GM23338 (cell line): ENCODE measurements at regions not wholly inside any gene's neighbourhood (a gene's known extent, or its start where the extent isn't known, plus 50 kb on each side); places are given as distances from the start of the nearest gene placed in this dataset.

Experiments
- CREB1 ChIP-seq: fragments of 250-450 bp; sonication (Bioruptor Pico); IDR thresholded peaks from 2 replicates; pipeline ENCODE4 v1.5.0; 2020; ENCODE audit warnings: low read depth, mild to moderate bottlenecking, moderate library complexity
- EZH2 ChIP-seq: fragments of 200-600 bp; sonication (generic); IDR thresholded peaks from one replicate; pipeline ENCODE4 v1.8.0; 2017; ENCODE audit warnings: antibody characterized with exemption, mild to moderate bottlenecking, low read depth; ENCODE audit not compliant: unreplicated experiment
- EZH2phosphoT487 ChIP-seq: fragments of 200-600 bp; sonication (generic); IDR thresholded peaks from one replicate; pipeline ENCODE4 v1.8.1; 2018; ENCODE audit warnings: antibody characterized with exemption; ENCODE audit not compliant: unreplicated experiment
- JUNB ChIP-seq: IDR thresholded peaks from one replicate; pipeline ENCODE4 v1.6.1; 2016; ENCODE audit warnings: antibody characterized with exemption; ENCODE audit not compliant: unreplicated experiment
- NANOG ChIP-seq: IDR thresholded peaks from 2 replicates; pipeline ENCODE4 v1.6.1; 2016; ENCODE audit warnings: antibody characterized with exemption, borderline replicate concordance
- POLR2AphosphoS5 ChIP-seq: IDR thresholded peaks from 2 replicates; pipeline ENCODE4 v1.6.1; 2016; ENCODE audit warnings: antibody characterized with exemption, low read depth
- STAT1 ChIP-seq: IDR thresholded peaks from one replicate; pipeline ENCODE4 v1.6.1; 2016; ENCODE audit warnings: antibody characterized with exemption; ENCODE audit not compliant: unreplicated experiment
- ZNF114 ChIP-seq: fragments of 250-450 bp; sonication (Bioruptor Pico); IDR thresholded peaks from 2 replicates; pipeline ENCODE4 v1.5.0; 2020; ENCODE audit warnings: mild to moderate bottlenecking, moderate library complexity
- ZNF331 ChIP-seq: fragments of 250-450 bp; sonication (Bioruptor Pico); IDR thresholded peaks from 2 replicates; pipeline ENCODE4 v1.5.0; 2020; ENCODE audit warnings: low read depth, mild to moderate bottlenecking, moderate library complexity
- TF ChIP-seq, protein P1 (sequence below), 2 experiments: fragments of 200-600 bp in 1 of 2; sonication (generic) in 1 of 2; conservative IDR thresholded peaks; 2 replicates each; pipeline versions ENCODE4 v1.5.1 to v1.6.1; 2016 to 2017; ENCODE audit warnings: antibody characterized with exemption in 2 of 2, low read depth in 2 of 2, mild to moderate bottlenecking in 2 of 2, moderate library complexity in 1 of 2
- TF ChIP-seq, protein P2 (sequence below): IDR thresholded peaks from one replicate; pipeline ENCODE4 v1.6.1; 2018; ENCODE audit warnings: antibody characterized with exemption; ENCODE audit not compliant: unreplicated experiment
- TF ChIP-seq, protein P3 (sequence below): IDR thresholded peaks from 2 replicates; pipeline ENCODE4 v1.6.1; 2016; ENCODE audit warnings: antibody characterized with exemption
- TF ChIP-seq, protein P4 (sequence below): fragments of 250-450 bp; sonication (Bioruptor Pico); IDR thresholded peaks from 2 replicates; pipeline ENCODE4 v1.5.0; 2020; ENCODE audit warnings: mild to moderate bottlenecking, moderate library complexity

DNA sequence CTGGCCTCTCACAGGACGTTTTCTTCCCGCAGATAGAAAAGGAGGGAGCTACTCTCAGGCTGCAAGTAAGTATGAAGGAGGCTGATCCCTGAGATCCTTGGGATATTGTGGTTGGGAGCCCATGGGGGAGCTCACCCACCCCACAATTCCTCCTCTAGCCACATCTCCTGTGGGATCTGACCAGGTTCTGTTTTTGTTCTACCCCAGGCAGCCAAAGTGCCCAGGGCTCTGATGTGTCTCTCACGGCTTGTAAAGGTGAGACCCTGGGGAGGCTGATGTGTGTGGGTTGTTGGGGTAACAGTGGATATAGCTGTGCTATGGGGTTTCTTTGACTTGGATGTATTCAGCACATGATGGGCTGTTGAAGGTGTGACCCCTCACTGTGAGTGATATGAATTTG, 52.0 kb upstream of the POLR1H start:
- TF ChIP-seq, protein P1, sequence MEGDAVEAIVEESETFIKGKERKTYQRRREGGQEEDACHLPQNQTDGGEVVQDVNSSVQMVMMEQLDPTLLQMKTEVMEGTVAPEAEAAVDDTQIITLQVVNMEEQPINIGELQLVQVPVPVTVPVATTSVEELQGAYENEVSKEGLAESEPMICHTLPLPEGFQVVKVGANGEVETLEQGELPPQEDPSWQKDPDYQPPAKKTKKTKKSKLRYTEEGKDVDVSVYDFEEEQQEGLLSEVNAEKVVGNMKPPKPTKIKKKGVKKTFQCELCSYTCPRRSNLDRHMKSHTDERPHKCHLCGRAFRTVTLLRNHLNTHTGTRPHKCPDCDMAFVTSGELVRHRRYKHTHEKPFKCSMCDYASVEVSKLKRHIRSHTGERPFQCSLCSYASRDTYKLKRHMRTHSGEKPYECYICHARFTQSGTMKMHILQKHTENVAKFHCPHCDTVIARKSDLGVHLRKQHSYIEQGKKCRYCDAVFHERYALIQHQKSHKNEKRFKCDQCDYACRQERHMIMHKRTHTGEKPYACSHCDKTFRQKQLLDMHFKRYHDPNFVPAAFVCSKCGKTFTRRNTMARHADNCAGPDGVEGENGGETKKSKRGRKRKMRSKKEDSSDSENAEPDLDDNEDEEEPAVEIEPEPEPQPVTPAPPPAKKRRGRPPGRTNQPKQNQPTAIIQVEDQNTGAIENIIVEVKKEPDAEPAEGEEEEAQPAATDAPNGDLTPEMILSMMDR (conservative IDR thresholded peaks at IDR 0.05; ENCODE audit: low read depth in 2 of 2), result no peak
- TF ChIP-seq JUNB (no peak), EZH2phosphoT487 (no peak), POLR2AphosphoS5 (no peak), EZH2 (no peak), CREB1 (CRISPR knock-in tag) (no peak), NANOG (no peak), ZNF331 (CRISPR knock-in tag) (no peak), ZNF114 (no peak), STAT1 (no peak)
- TF ChIP-seq, protein P2, sequence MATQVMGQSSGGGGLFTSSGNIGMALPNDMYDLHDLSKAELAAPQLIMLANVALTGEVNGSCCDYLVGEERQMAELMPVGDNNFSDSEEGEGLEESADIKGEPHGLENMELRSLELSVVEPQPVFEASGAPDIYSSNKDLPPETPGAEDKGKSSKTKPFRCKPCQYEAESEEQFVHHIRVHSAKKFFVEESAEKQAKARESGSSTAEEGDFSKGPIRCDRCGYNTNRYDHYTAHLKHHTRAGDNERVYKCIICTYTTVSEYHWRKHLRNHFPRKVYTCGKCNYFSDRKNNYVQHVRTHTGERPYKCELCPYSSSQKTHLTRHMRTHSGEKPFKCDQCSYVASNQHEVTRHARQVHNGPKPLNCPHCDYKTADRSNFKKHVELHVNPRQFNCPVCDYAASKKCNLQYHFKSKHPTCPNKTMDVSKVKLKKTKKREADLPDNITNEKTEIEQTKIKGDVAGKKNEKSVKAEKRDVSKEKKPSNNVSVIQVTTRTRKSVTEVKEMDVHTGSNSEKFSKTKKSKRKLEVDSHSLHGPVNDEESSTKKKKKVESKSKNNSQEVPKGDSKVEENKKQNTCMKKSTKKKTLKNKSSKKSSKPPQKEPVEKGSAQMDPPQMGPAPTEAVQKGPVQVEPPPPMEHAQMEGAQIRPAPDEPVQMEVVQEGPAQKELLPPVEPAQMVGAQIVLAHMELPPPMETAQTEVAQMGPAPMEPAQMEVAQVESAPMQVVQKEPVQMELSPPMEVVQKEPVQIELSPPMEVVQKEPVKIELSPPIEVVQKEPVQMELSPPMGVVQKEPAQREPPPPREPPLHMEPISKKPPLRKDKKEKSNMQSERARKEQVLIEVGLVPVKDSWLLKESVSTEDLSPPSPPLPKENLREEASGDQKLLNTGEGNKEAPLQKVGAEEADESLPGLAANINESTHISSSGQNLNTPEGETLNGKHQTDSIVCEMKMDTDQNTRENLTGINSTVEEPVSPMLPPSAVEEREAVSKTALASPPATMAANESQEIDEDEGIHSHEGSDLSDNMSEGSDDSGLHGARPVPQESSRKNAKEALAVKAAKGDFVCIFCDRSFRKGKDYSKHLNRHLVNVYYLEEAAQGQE, result no peak
- TF ChIP-seq, protein P3, sequence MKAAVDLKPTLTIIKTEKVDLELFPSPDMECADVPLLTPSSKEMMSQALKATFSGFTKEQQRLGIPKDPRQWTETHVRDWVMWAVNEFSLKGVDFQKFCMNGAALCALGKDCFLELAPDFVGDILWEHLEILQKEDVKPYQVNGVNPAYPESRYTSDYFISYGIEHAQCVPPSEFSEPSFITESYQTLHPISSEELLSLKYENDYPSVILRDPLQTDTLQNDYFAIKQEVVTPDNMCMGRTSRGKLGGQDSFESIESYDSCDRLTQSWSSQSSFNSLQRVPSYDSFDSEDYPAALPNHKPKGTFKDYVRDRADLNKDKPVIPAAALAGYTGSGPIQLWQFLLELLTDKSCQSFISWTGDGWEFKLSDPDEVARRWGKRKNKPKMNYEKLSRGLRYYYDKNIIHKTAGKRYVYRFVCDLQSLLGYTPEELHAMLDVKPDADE, result no peak
- TF ChIP-seq, protein P4, sequence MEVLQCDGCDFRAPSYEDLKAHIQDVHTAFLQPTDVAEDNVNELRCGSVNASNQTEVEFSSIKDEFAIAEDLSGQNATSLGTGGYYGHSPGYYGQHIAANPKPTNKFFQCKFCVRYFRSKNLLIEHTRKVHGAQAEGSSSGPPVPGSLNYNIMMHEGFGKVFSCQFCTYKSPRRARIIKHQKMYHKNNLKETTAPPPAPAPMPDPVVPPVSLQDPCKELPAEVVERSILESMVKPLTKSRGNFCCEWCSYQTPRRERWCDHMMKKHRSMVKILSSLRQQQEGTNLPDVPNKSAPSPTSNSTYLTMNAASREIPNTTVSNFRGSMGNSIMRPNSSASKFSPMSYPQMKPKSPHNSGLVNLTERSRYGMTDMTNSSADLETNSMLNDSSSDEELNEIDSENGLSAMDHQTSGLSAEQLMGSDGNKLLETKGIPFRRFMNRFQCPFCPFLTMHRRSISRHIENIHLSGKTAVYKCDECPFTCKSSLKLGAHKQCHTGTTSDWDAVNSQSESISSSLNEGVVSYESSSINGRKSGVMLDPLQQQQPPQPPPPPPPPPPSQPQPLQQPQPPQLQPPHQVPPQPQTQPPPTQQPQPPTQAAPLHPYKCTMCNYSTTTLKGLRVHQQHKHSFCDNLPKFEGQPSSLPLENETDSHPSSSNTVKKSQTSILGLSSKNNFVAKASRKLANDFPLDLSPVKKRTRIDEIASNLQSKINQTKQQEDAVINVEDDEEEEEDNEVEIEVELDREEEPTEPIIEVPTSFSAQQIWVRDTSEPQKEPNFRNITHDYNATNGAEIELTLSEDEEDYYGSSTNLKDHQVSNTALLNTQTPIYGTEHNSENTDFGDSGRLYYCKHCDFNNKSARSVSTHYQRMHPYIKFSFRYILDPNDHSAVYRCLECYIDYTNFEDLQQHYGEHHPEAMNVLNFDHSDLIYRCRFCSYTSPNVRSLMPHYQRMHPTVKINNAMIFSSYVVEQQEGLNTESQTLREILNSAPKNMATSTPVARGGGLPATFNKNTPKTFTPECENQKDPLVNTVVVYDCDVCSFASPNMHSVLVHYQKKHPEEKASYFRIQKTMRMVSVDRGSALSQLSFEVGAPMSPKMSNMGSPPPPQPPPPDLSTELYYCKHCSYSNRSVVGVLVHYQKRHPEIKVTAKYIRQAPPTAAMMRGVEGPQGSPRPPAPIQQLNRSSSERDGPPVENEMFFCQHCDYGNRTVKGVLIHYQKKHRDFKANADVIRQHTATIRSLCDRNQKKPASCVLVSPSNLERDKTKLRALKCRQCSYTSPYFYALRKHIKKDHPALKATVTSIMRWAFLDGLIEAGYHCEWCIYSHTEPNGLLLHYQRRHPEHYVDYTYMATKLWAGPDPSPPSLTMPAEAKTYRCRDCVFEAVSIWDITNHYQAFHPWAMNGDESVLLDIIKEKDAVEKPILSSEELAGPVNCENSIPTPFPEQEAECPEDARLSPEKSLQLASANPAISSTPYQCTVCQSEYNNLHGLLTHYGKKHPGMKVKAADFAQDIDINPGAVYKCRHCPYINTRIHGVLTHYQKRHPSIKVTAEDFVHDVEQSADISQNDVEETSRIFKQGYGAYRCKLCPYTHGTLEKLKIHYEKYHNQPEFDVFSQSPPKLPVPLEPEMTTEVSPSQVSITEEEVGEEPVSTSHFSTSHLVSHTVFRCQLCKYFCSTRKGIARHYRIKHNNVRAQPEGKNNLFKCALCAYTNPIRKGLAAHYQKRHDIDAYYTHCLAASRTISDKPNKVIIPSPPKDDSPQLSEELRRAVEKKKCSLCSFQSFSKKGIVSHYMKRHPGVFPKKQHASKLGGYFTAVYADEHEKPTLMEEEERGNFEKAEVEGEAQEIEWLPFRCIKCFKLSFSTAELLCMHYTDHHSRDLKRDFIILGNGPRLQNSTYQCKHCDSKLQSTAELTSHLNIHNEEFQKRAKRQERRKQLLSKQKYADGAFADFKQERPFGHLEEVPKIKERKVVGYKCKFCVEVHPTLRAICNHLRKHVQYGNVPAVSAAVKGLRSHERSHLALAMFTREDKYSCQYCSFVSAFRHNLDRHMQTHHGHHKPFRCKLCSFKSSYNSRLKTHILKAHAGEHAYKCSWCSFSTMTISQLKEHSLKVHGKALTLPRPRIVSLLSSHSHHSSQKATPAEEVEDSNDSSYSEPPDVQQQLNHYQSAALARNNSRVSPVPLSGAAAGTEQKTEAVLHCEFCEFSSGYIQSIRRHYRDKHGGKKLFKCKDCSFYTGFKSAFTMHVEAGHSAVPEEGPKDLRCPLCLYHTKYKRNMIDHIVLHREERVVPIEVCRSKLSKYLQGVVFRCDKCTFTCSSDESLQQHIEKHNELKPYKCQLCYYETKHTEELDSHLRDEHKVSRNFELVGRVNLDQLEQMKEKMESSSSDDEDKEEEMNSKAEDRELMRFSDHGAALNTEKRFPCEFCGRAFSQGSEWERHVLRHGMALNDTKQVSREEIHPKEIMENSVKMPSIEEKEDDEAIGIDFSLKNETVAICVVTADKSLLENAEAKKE, result no peak
